Fibroblast of peridontal ligament (primary cell): ENCODE measurements at regions not wholly inside any gene's neighbourhood (a gene's known extent, or its start where the extent isn't known, plus 50 kb on each side); places are given as distances from the start of the nearest gene placed in this dataset.
A peak's percentile ranks its signal among the peaks of the same experiment; 100 is the strongest.
"Not testable (repeated sequence)": the region's sequence is repeated elsewhere in the genome, so short reads cannot be mapped to it uniquely, and the experiment has no call there.

Experiments
- DNase-seq: peaks from one replicate; pipeline ENCODE4 v3.0.0-alpha.2; 2010; ENCODE audit errors: extremely low read depth

GRCh38 chr16:73955255-73955654 is 341.4 kb upstream of the PSMD7 start:
- no peak for DNase-seq

GRCh38 chr16:73951481-73951880 is 345.1 kb upstream of the PSMD7 start:
- DNase-seq, result peak; percentile 22

- peak; percentile 90 for DNase-seq
These were observed 346.9 kb upstream of the PSMD7 start for GRCh38 chr16:73949574-73950320.

- no peak for DNase-seq
These were observed 351.0 kb upstream of the PSMD7 start for GRCh38 chr16:73945631-73946030.

- not testable (repeated sequence) for DNase-seq
These were observed 353.4 kb upstream of the PSMD7 start for GRCh38 chr16:73943184-73943583.

- not testable (repeated sequence) for DNase-seq
These were observed 355.8 kb upstream of the PSMD7 start for GRCh38 chr16:73940786-73941185.

GRCh38 chr16:73923951-73924350 is 372.7 kb upstream of the PSMD7 start:
- no peak for DNase-seq

GRCh38 chr16:73921295-73921694 is 375.3 kb upstream of the PSMD7 start:
- DNase-seq, result no peak

GRCh38 chr16:73916829-73917594 is 379.6 kb upstream of the PSMD7 start:
- DNase-seq, result no peak

GRCh38 chr16:73915935-73916334 is 380.7 kb upstream of the PSMD7 start:
- DNase-seq, result no peak

GRCh38 chr16:73915140-73915539 is 381.5 kb upstream of the PSMD7 start:
- no peak for DNase-seq

GRCh38 chr16:73912850-73913249 is 383.8 kb upstream of the PSMD7 start:
- DNase-seq, result no peak

- no peak for DNase-seq
These were observed 384.3 kb upstream of the PSMD7 start for GRCh38 chr16:73912281-73912680.

GRCh38 chr16:73909529-73910035 is 387.0 kb upstream of the PSMD7 start:
- DNase-seq, result no peak

- DNase-seq, result no peak
These were observed 405.5 kb upstream of the PSMD7 start for GRCh38 chr16:73891129-73891542.

- DNase-seq, result no peak
These were observed 406.2 kb upstream of the PSMD7 start for GRCh38 chr16:73890186-73891128.

- DNase-seq, result no peak
These were observed 407.6 kb upstream of the PSMD7 start for GRCh38 chr16:73888840-73889490.

GRCh38 chr16:73887911-73888310 is 408.7 kb upstream of the PSMD7 start:
- no peak for DNase-seq

- no peak for DNase-seq
These were observed 410.2 kb upstream of the PSMD7 start for GRCh38 chr16:73886426-73886825.

GRCh38 chr16:73885319-73885718 is 411.3 kb upstream of the PSMD7 start:
- no peak for DNase-seq

GRCh38 chr16:73883841-73884240 is 412.8 kb upstream of the PSMD7 start:
- no peak for DNase-seq
